HepG2 (cell line): ENCODE measurements at regions not wholly inside any gene's neighbourhood (a gene's known extent, or its start where the extent isn't known, plus 50 kb on each side); places are given as distances from the start of the nearest gene placed in this dataset.
A peak's percentile ranks its signal among the peaks of the same experiment; 100 is the strongest.
"Not testable (repeated sequence)": the region's sequence is repeated elsewhere in the genome, so short reads cannot be mapped to it uniquely, and the experiment has no call there.

Experiments used
- ATAC-seq: fragments of 200-7000 bp; cut with Tn5 transposase; 3 replicates; pipeline ENCODE4 v1.9.1; 2020; ENCODE audit warnings: mild to moderate bottlenecking, moderate library complexity
- BruUV-seq: library from RNA; stranded (reverse); fragments of 400-500 nt; replicated peaks from 2 replicates; lab custom pipeline; 2021; lab: Mats Ljungman, UMichigan
- CTCF ChIA-PET: fragments of 300-600 bp; formaldehyde crosslinking; extraction: SDS; loops from one replicate; lab custom pipeline; 2021; ENCODE audit warnings: low total read pairs, inconsistent platforms, low intra/inter-chr PET ratio; lab: Yijun Ruan, JAX
- POLR2A ChIA-PET: fragments of 350-600 bp; sonication (Branson Sonifier 250); formaldehyde crosslinking; loops from one replicate; lab custom pipeline; 2020; ENCODE audit warnings: antibody characterized with exemption, inconsistent platforms; lab: Yijun Ruan, JAX
- DNase-seq: peaks from one replicate; pipeline ENCODE4 v3.0.0-alpha.2; 2015; ENCODE audit warnings: low spot score
- FAIRE-seq: peaks from 3 replicates; lab custom pipeline; 2011; peaks lifted over from hg19 to GRCh38; lab: Jason Lieb, UNC
- H2AFZ ChIP-seq: one replicate; pipeline ENCODE4 v1.6.1; 2011; ENCODE audit warnings: low read length, inconsistent platforms
- H3K27ac ChIP-seq: fragments of 300-600 bp; 3 replicates; pipeline ENCODE4 v1.8.0; 2011; ENCODE audit warnings: mixed run types, mild to moderate bottlenecking, mixed read lengths, low read length, inconsistent platforms; ENCODE audit not compliant: insufficient read depth; ENCODE audit errors: extremely low read length
- H3K27me3 ChIP-seq, 2 experiments: fragments of 200-600 bp in 1 of 2; 2 replicates in 1 of 2; 3 replicates in 1 of 2; pipeline versions ENCODE4 v1.6.0 to v1.8.0; 2011; ENCODE audit warnings: low read length in 2 of 2, mild to moderate bottlenecking in 2 of 2, moderate library complexity in 2 of 2, inconsistent platforms in 1 of 2; ENCODE audit not compliant: insufficient read depth in 2 of 2, control insufficient read depth in 1 of 2
- H3K36me3 ChIP-seq, 2 experiments: fragments of 200-600 bp in 1 of 2; replicated peaks in 1 of 2; 2 replicates in 1 of 2; 3 replicates in 1 of 2; pipeline versions ENCODE4 v1.5.1 to v1.8.0; 2011; ENCODE audit warnings: low read length in 2 of 2, inconsistent platforms in 1 of 2; ENCODE audit not compliant: insufficient read depth in 2 of 2, control insufficient read depth in 1 of 2
- H3K4me1 ChIP-seq: 2 replicates; pipeline ENCODE4 v1.5.1; 2012; ENCODE audit warnings: low read length, inconsistent platforms; ENCODE audit not compliant: insufficient read depth
- H3K4me2 ChIP-seq: 2 replicates; pipeline ENCODE4 v1.6.0; 2011; ENCODE audit warnings: low read depth, low read length, inconsistent platforms
- H3K4me3 ChIP-seq, 3 experiments: fragments of 200-600 bp in 1 of 3; sonication (generic), shearing (Covaris generic) in 1 of 3; replicated peaks in 1 of 3; 2 replicates each; pipeline ENCODE4 v1.5.1; 2011 to 2016; ENCODE audit warnings: low read length in 3 of 3, inconsistent platforms in 2 of 3, low read depth in 2 of 3, mild to moderate bottlenecking in 2 of 3, control low read depth in 1 of 3, mixed read lengths in 1 of 3; ENCODE audit not compliant: insufficient read depth in 1 of 3
- H3K79me2 ChIP-seq: one replicate; pipeline ENCODE4 v1.6.1; 2011; ENCODE audit warnings: low read length, inconsistent platforms; ENCODE audit not compliant: insufficient read depth
- H3K9ac ChIP-seq: 2 replicates; pipeline ENCODE4 v1.6.0; 2011; ENCODE audit warnings: mild to moderate bottlenecking, low read depth, low read length, inconsistent platforms; ENCODE audit not compliant: insufficient read depth
- H3K9me3 ChIP-seq: 2 replicates; pipeline ENCODE4 v1.5.1; 2012; ENCODE audit warnings: mild to moderate bottlenecking, low read length
- H4K20me1 ChIP-seq: 2 replicates; pipeline ENCODE4 v1.6.0; 2011; ENCODE audit warnings: inconsistent platforms, mild to moderate bottlenecking, low read length, moderate library complexity; ENCODE audit not compliant: insufficient read depth
- WGBS: methylation state at CpG from one replicate; pipeline ENCODE4 v1.1.6; 2017; ENCODE audit warnings: low lambda C conversion rate; 5-methylcytosine and 5-hydroxymethylcytosine counted together
- in situ Hi-C: cut with HindIII; loops from 2 replicates; pipeline ENCODE4 v1.10.0; 2017; ENCODE audit warnings: low pct_unique_long_range_greater_than_20kb; ENCODE audit not compliant: extremely low pct_ligation_motif_present
- intact Hi-C: fragments of 100-400 bp; cut with micrococcal nuclease; formaldehyde crosslinking; loops from one replicate; pipeline ENCODE4 v1.10.0; 2022; ENCODE audit not compliant: unreplicated experiment

GRCh38 chr16:21356308-21356707 is 78.2 kb upstream of the CRYM start:
- H3K9me3 ChIP-seq, CTCF ChIA-PET, H3K79me2 ChIP-seq, in situ Hi-C loops, H2AFZ ChIP-seq, H3K4me1 ChIP-seq, intact Hi-C loops, H3K9ac ChIP-seq, DNase-seq, H3K36me3 ChIP-seq, H3K27ac ChIP-seq, BruUV-seq, FAIRE-seq, H3K27me3 ChIP-seq, H3K4me2 ChIP-seq, H3K4me3 ChIP-seq, H4K20me1 ChIP-seq, POLR2A ChIA-PET: not testable (repeated sequence)
- 69% methylated on average over 10 of the region's 10 CpGs for WGBS
- ATAC-seq: peak; percentile 20; the same call in 2 of the 3 replicates

- H3K9ac ChIP-seq, H3K27me3 ChIP-seq, H4K20me1 ChIP-seq, POLR2A ChIA-PET, H2AFZ ChIP-seq, in situ Hi-C loops, FAIRE-seq, H3K79me2 ChIP-seq, H3K4me3 ChIP-seq, H3K9me3 ChIP-seq, intact Hi-C loops, BruUV-seq, H3K4me1 ChIP-seq, CTCF ChIA-PET, H3K4me2 ChIP-seq, H3K27ac ChIP-seq, H3K36me3 ChIP-seq, ATAC-seq, DNase-seq: not testable (repeated sequence)
- WGBS: 95% methylated on average over 5 of the region's 5 CpGs
Measured at GRCh38 chr16:21351433-21351832, 73.3 kb upstream of the CRYM start.

- intact Hi-C loops, H3K79me2 ChIP-seq, H3K27ac ChIP-seq, H3K36me3 ChIP-seq, ATAC-seq, H3K27me3 ChIP-seq, in situ Hi-C loops, H3K4me2 ChIP-seq, FAIRE-seq, H2AFZ ChIP-seq, CTCF ChIA-PET, H3K4me1 ChIP-seq, DNase-seq, H3K9me3 ChIP-seq, POLR2A ChIA-PET, H4K20me1 ChIP-seq, H3K9ac ChIP-seq, BruUV-seq, H3K4me3 ChIP-seq: not testable (repeated sequence)
- WGBS: 72% methylated on average over 6 of the region's 6 CpGs
Measured at GRCh38 chr16:21350851-21351250, 72.8 kb upstream of the CRYM start.
